HG03135 (cell line): ENCODE measurements at regions not wholly inside any gene's neighbourhood (a gene's known extent, or its start where the extent isn't known, plus 50 kb on each side); places are given as distances from the start of the nearest gene placed in this dataset.

Experiments used
- ATAC-seq: cut with Tn5 transposase; IDR thresholded peaks from one replicate; pipeline ENCODE4 v1.9.1; 2021; ENCODE audit warnings: mild to moderate bottlenecking, moderate library complexity; ENCODE audit not compliant: unreplicated experiment

DNA sequence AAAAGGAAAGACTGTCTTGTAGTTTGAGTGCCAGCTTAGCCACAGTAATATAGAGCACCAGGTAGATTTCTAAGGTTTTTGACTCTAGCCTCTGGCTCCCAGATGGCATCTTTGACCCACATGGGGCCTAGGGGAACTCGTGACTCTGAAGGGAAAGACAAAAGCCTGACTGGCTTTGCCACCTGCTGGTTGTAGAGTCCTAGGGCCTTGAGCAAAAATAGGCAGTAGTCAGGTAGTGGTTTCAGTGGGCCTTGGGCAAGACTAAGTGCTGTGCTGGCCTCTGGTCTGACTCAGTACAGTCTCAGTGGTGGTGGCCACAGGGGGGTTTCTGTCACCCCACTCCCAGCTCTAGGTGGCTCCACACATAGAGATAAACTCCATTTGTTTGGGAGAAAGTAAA is 349.4 kb downstream of the FAM181B start:
- ATAC-seq, result no peak

DNA sequence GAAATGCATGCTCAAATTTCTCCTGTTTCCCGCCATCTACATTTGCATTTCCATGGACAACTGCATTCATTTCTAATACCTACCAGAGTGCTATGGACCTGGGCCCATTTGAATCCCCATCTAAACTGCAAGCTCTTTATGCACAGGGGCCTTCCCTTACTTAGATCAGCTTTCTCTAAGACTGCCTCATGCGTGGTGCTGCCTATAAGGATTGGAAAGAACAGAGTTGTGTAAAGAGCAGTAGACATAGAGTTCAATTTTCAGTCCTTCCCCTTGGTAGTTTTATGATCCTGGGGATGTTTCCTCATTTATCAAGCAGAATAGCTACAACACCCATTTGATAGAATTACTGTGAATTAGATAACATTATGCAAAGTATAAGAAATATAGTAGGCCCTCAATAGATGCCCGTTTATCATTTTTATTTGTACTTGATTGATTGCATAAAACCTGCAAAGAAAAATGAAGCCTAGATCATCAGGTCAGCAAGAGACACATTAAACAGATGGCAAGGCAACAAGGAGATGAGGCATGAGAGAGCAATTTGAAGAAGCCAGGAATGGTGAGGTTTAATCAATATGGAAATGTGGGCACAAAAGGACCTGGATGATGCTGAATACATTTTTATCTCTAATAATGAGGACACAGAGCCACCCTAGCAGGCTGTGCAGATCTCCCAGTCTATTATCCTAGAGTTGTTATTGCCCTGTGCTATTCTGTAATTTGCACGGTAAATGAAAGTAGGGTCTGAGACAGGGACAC is 359.7 kb downstream of the FAM181B start:
- no peak for ATAC-seq

DNA sequence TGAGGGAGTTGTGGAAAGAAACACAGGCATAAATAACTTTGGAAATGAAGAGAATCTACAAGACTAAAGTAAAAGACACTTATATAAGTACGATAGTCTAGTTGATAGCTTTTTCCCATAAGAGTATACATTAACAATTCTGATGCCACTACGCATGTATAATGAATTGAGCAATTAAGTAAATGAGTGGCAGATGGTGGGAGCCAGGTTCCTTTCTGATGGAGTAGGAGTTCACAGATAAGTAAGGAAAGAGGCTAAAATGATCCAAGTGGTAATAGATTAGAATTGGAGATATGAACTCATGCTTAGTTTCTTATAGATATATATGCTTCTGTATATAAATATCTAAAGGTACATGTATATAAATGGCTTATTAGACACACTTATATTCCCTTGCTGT is 368.3 kb downstream of the FAM181B start:
- no peak for ATAC-seq

DNA sequence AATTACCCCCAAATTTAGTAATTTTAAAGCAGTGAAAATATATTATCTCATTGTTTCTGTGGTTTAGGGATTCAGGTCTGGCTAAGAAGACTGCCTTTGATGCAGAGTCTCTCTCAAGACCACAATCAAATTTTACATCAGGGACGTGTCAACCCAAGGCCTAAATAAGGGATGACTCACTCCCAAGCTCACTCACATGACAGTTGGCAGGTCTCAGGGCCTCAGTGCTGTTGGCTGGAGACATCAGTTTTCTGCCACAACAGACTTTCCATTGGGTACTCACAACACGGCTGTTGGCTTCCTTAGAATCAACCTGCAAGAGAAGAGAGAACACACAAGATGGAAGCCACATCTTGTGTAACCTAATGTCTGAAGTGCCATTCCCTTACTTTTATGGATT is 377.3 kb downstream of the FAM181B start:
- ATAC-seq, result no peak

DNA sequence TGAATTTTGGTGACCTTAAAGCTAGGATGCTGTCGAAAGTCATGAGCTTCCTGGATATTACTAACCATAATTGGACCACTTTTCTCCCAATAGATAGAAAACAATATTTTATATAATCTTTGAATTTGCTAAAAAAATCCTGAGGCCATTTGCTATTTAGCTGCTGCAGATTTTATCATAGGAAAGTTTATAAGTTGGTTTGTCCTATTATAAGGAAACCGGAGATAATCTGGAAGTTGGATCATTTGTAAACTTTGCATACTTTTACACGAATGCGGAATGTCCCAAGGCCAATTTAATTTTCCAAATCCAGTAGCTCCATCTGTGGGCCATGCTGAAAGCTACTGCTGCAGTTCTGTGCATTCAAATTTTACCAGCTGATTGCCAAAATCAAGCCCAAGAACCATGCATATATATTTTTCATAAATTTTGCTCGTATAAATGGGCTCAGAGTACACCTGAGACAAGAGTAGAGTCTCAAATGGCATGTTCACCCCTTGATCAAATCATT is 378.3 kb downstream of the FAM181B start:
- ATAC-seq, result no peak

DNA sequence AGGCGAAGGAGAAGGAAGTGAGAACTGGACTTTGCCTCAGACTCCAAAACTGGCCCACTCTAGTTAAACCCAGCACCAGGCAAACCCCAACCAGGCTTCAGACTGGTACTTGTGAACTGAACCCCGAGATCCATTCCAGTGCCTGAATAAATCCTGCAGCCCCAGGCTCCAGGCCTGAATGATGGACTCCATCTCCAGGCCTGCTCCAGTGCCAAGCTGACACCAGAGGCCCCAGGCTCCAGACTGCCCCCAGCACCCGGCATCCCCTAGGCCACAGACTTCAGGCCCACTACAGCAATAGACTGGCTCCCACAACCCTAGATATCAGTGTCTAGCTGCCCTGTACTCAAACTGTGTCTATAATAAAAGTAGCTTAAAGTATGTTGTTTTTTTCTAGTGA is 406.8 kb downstream of the FAM181B start:
- ATAC-seq, result no peak

DNA sequence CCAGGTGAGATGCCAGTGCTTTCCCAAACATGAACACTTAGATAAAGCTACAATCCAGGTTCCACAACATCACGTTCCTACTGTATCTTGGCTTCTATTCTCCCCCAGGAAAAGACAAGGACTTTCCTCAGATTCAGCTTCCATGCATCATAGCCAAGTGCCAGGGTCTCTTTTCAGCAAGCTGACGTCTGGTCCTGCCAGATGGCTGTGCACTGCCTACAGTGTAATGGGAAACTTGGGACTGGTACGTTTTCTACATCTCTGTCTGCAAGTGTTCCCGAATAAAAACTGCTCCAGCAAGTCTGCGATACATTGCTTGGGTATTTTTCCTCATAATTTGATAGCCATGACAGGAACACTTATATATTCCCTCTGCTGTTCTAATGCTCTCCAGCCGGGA is 412.5 kb downstream of the FAM181B start:
- no peak for ATAC-seq

DNA sequence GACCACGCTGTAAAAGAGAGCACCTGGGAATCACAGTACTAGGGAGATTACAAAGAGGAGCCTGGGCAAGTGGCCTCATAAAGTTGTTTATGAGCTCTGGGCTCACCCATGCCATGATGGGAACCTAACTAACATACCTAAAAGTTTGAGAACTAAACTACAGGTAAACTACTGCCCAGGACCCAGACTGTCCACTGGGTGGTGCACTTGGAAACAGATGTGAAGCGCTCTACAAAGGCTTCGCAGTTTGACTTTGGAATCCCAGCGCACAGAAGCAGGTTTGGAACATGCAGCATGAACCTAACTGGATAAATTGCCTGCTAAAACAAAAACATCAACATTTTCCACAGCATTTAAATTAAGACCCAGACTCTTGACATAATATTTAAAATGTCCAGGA is 418.6 kb downstream of the FAM181B start:
- no peak for ATAC-seq

DNA sequence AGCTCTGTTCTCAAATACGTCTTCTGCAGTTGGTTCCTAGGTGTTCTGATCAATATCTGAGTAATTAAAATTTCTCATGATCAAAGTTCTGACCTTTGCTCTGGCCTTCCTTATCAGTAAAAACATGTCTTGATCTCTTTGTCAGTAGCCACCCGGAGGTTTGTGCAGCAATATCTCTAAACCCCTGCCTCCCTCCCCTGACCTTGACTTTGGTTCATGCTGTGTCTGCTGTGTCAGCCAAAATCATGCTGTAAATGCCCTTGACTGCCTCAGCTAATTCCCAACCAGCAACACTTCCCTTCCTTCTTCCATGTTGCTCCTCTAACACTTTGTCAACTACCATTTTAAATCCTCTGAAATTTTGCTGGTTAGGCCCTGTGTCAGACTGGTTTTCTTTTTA is 424.7 kb downstream of the FAM181B start:
- ATAC-seq, result no peak

DNA sequence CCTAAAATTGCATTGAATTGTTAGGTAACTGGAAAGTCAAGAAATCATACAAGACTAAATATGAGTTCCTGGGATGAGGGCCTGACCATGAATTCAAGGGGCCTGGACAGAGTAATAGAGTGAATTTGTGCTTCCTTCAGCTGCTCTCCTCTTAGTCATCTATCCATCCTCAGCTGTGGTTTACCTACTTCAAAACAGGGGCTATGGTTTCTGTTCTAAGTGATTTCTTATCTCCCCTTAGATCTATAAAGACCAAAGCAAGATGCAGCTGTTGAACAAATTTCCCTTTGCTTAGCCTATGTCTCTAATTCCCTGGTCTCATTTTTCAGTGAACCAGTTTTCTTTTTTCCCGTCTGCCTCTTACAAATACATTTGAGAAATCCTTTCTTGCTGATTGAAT is 428.5 kb downstream of the FAM181B start:
- no peak for ATAC-seq

DNA sequence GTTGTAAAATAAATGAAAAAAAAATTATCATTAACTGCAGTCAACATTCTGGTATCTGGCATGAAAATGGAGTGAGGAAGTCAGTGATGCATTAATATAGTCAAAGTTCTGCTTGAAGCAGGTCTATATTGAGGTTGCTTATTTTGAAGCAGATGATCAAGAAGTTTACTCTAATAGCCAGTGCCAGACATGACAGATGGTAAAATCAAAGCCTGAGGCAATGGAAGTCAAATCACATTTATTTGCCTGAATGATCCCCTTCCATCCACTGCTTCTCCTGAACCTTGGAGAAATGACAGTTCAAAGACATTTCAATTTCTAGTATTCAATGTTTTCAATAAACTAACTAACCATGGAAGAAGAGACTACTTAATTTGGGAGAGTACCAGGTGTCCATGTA is 430.0 kb downstream of the FAM181B start:
- no peak for ATAC-seq

DNA sequence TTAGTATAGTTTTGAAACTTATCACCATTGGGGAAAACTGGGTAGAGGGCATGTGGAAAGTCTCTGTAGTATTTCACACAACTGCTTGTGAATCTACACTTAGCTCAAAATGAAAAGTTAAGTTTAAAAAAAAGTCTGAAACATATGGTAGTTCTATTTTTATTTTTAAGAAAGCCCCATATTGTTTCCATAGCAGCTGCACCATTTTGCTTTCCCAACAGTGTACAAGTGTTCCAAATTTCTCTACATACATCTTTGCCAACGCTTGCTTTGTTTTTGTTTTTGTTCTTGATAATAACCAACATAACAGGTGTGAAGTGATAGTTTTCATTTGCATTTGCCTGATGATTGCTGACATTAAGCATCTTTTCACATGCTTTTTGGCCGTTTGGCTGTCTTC is 445.2 kb downstream of the FAM181B start:
- ATAC-seq, result no peak

DNA sequence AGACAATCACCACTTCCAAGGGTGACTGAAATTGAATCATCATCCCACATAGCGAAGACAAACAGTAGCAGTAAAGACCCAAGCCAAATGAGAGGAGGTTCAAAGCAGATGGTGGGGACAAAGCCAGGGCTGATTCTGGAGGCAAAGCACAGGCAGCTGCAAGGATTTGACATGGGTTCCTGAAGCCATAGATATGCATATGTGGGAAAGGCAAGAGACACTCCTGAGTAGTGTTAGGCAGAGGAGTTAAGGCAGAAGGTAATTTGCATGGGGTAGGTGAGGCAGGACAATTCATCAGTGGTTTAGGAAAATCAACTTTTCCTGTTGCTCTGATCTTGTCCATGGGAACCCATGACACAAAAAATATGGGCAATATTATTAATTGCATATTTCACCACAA is 462.8 kb downstream of the FAM181B start:
- ATAC-seq, result no peak

DNA sequence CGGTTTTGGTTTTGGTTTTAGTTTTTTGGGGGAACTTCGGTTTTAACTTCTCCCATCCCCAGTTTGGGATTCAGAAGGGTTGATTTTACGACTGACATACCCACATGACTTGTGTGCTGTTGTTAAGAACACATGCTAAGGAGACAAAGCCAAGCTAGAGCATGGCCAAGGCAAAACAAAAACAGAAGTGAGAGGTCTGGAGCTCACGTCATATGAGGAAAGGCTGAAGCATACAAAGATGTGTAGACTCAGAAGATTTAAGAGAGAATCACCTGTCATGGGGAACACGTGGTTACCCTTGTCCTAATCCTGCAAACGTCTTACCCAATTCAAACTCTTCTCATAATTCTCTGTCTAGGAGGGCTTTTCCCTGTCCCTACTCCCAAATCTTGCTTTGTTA is 465.0 kb downstream of the FAM181B start:
- no peak for ATAC-seq

DNA sequence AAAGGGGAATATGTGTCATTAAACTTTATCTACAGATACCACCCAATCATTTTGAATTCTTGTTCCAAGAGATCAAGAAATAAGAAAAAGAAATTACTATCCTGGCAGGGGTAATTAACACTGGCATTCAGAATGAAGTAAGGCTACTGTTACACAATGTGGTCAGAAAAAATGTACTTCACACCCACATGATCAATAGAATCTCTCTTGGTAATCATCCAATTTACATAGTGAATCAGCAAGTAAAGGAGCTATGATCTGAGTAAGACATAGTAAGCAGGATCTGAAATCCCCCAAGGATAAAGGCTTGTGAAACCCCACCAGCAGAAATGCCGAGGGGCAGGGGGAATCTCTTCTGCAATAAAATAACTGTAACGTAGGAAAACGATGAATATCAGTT is 466.5 kb downstream of the FAM181B start:
- ATAC-seq, result no peak

DNA sequence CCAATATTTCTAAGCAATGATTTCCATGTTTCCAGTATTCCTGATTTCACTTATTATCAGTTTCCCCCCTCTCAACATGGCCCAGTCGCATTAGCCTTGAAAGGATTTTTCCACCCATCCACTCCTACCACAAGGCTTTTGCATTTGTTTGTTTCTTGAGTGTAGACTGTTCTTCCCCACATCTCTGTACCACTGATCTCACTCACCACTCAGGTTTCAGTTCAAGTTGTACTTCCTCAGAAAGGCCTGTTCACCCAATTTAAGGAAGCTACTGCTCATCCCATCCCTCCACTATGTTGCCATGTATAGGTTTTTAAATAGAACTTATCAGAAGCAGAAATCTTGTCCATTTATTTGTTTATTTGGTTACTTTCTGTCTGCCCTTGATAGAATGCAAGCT is 472.3 kb downstream of the FAM181B start:
- ATAC-seq, result no peak

DNA sequence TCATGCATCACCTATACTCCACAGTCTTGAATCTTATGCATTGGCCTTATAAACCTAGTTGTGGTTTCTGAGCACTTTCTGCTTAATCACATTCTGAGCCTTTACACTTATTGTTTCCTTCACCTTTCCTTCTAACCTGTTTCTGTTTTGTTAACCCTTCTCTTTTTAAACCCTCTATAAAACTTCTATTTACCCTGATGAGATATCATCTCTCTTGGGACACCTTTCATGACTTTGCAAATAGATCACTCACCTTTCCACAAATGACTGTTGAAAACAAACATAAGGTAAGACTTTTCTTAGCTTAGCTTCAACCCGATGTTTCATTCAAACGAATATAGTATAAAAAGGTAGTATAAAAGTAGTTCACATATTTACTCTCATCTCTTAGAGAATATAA is 483.6 kb downstream of the FAM181B start:
- no peak for ATAC-seq

DNA sequence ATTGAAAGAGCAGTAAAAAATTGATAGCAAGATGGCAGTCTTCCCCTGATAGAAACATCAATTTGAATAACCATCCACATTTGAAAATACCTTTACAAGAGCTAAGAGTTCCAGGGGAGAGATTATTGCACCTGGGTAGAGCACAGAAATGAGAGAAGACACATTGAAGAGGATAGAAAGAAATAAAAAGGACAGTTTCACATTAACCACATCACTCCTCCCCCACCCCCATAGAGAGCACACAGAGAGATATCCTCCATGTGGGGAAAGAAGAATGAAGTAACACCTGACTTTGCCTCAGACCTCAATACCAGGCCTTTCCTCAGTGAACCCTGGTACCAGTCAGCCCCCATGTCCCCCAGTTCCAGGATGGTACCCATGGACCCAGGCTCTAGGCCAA is 486.7 kb downstream of the FAM181B start:
- no peak for ATAC-seq

DNA sequence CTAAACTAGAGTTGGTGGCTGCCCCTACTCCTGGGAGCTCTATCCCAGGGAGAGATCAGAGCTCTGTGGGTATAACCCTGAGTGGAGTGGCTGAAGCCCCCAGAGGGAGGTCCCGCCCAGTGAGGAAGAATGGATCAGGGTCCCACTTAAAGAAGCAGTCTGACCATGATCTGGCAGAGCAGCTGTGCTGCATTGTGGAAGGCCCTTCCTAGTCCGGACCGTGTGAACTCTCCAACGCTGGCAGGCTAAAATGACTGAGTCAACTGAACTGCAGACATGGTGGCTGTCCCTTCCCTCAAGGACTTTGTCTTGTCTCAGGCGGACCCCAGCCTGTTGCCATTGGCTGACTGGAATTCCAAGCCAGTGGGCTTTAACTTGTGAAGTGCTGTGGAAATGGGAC is 494.2 kb downstream of the FAM181B start:
- no peak for ATAC-seq

DNA sequence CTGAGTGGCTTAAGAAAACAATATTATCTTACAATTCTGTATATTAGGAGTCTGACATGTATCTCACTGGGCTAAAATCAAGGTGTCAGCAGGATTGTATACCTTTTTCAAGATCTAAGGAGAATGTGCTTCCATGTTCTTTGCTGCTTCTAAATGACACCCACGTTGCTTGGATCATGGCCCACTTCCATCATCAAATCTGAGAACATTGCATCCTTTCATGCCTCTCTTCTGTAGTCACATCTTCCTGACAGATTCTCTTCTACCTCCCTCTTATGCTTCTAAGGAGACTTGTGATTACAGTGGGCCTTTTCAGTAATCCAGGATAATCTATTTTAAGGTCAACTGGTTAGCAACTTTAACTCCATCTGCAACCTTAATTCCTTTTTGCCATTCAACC is 499.4 kb downstream of the FAM181B start:
- no peak for ATAC-seq

DNA sequence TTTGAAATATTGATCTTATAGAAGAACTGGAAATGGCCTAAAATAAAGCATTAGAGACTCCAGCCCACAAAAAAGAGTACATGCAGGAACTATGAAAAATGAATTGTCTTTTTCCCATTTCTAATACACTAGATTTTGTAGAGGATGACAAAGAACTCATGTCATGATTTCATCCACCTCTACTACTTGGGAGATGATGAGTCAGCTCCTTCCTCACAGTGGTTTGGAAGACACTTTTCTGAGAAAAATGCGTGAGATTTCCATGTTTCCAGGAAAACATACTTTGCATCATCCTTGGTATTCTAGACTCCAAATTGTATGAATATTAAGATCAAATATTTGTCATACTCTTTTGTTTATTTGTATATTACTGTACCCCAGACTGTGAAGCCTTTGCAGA is 500.5 kb downstream of the FAM181B start:
- ATAC-seq, result no peak

DNA sequence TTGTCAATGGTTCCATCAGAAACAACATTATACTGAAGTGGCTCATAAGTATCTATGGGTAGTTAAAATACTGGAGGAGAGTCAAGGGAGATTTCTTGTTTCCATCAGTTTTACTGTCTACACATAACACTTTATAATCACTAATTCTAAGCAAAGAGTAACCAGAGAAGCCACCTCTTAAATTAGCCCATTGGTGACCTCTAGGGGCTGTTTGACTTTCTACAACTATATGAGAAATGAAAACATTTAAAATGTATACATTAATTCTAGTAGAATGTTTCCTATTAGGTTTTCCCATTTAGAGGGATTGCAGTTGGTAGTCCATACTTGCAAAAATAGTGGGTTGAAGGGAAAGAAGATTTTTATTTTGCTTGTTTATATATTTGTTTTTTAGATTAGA is 504.3 kb downstream of the FAM181B start:
- ATAC-seq, result peak; percentile 66

DNA sequence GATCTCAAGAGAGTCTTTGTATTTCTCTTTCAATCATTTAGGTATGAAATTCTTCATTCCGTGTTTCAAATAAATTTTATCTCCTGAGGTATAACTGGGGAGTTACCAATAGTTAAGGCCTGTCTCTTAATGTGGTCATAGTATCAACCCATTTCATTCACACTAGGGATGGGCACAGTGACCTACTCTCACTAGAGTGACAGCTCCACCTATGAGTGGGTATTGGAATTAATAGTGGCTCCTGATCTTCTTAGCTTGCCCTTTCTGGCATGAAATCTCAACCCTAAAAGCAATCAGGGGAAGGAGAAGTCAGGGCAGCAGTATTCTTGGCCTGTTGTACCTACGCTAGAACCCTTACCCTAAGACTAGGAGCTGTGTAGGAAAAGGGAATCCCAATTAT is 507.7 kb downstream of the FAM181B start:
- no peak for ATAC-seq
